ENCODE measurements at regions not wholly inside any gene's neighbourhood (a gene's known extent, or its start where the extent isn't known, plus 50 kb on each side); places are given as distances from the start of the nearest gene placed in this dataset.

DNA sequence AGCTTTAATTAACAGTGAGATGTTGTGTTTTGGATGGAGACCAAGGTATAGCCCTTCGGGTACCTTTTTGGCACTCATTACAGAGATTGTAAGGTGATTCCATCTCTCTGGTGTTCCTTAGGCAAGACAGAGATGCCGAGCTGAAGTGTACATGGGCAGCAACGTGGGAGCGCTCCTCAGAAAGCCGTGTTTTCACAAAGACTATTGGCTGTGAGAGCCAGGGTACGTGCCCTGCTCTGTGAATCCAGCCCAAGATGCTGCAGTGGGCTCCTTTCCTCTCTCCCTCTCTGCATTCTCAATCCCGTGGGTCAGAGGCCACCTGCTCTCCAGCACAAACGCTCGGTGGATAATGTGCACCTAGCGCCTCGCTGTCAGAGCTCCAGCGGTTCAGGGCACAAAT is 203.0 kb upstream of the EPHA4 start:
- no peak for TF ChIP-seq ZNF615 (CRISPR knock-in tag; IDR thresholded peaks at IDR 0.05; ENCODE audit: borderline replicate concordance)
- no peak for TF ChIP-seq ATF7 (IDR thresholded peaks at IDR 0.05)
- TF ChIP-seq ATF7 (CRISPR knock-in tag; IDR thresholded peaks at IDR 0.05) = no peak
- no peak for TF ChIP-seq PRDM10 (CRISPR knock-in tag; IDR thresholded peaks at IDR 0.05; ENCODE audit: low read depth)

All from HepG2 (cell line).